ENCODE measurements at regions not wholly inside any gene's neighbourhood (a gene's known extent, or its start where the extent isn't known, plus 50 kb on each side); places are given as distances from the start of the nearest gene placed in this dataset.

GRCh38 chr19:46928951-46929350, 68.2 kb downstream of the ARHGAP35 start:
- TF ChIP-seq CTCF (IDR thresholded peaks at IDR 0.05) (no peak), POLR2A (IDR thresholded peaks at IDR 0.05) (no peak)
